ENCODE measurements at regions not wholly inside any gene's neighbourhood (a gene's known extent, or its start where the extent isn't known, plus 50 kb on each side); places are given as distances from the start of the nearest gene placed in this dataset.
A peak's percentile ranks its signal among the peaks of the same experiment; 100 is the strongest.

- H3F3A ChIP-seq (ENCODE audit: control insufficient read depth, insufficient read depth), result no peaks in the 10 kb centered on the region
- no peaks in the 10 kb centered on the region for H3K36me3 ChIP-seq (ENCODE audit: control insufficient read depth, low read length)
- H4K20me1 ChIP-seq (ENCODE audit: control insufficient read depth, insufficient read depth, low read depth, low read length), result no peaks in the 10 kb centered on the region
- H3K9me3 ChIP-seq (ENCODE audit: control insufficient read depth, insufficient read depth, low read length), result peaks cover 6% of the 10 kb centered on the region; the same call in 1 of the 2 replicates
- no peaks in the 10 kb centered on the region for H3K79me2 ChIP-seq (ENCODE audit: control insufficient read depth, low read length)
- H3K27me3 ChIP-seq (ENCODE audit: control insufficient read depth, low read length), result no peaks in the 10 kb centered on the region
- H3K4me1 ChIP-seq (ENCODE audit: control insufficient read depth, low read length), result no peaks in the 10 kb centered on the region
- no peak overlapping the region for H3K27ac ChIP-seq (ENCODE audit: low read depth, low read length)
- H3K4me2 ChIP-seq (ENCODE audit: low read length), result no peak overlapping the region
- no peaks in the 10 kb centered on the region for H3K9me2 ChIP-seq (replicated peaks; ENCODE audit: control insufficient read depth, low read length)
- no peak overlapping the region for H3K4me3 ChIP-seq (ENCODE audit: low read length)
- no peak for TF ChIP-seq CTCF (IDR thresholded peaks at IDR 0.05; ENCODE audit: low read depth, low read length, poor library complexity, severe bottlenecking)
- no peak for TF ChIP-seq EZH2phosphoT487 (IDR thresholded peaks at IDR 0.05; ENCODE audit: borderline replicate concordance, low read length)
Observed at GRCh38 chr7:156157409-156158012, 345.2 kb upstream of the SHH start.

GRCh38 chr7:156156734-156157408, 344.6 kb upstream of the SHH start:
- Histone ChIP-seq H3K9me2 (replicated peaks; ENCODE audit: control insufficient read depth, low read length) (no peaks in the 10 kb centered on the region), H3F3A (ENCODE audit: control insufficient read depth, insufficient read depth) (no peaks in the 10 kb centered on the region), H3K4me1 (ENCODE audit: control insufficient read depth, low read length) (no peaks in the 10 kb centered on the region), H4K20me1 (ENCODE audit: control insufficient read depth, insufficient read depth, low read depth, low read length) (no peaks in the 10 kb centered on the region), H3K4me2 (ENCODE audit: low read length) (no peak overlapping the region), H3K36me3 (ENCODE audit: control insufficient read depth, low read length) (no peaks in the 10 kb centered on the region), H3K79me2 (ENCODE audit: control insufficient read depth, low read length) (no peaks in the 10 kb centered on the region), H3K9me3 (ENCODE audit: control insufficient read depth, insufficient read depth, low read length) (peaks cover 6% of the 10 kb centered on the region; the same call in 1 of the 2 replicates), H3K27ac (ENCODE audit: low read depth, low read length) (no peak overlapping the region), H3K27me3 (ENCODE audit: control insufficient read depth, low read length) (no peaks in the 10 kb centered on the region), H3K4me3 (ENCODE audit: low read length) (no peak overlapping the region)
- TF ChIP-seq EZH2phosphoT487 (IDR thresholded peaks at IDR 0.05; ENCODE audit: borderline replicate concordance, low read length), result no peak
- TF ChIP-seq CTCF (IDR thresholded peaks at IDR 0.05; ENCODE audit: low read depth, low read length, poor library complexity, severe bottlenecking), result peak; percentile 41

- H3K4me3 ChIP-seq (ENCODE audit: low read length), result no peak overlapping the region
- no peak overlapping the region for H3K4me2 ChIP-seq (ENCODE audit: low read length)
- H3K27ac ChIP-seq (ENCODE audit: low read depth, low read length), result no peak overlapping the region
- H3K9me3 ChIP-seq (ENCODE audit: control insufficient read depth, insufficient read depth, low read length), result peaks cover 6% of the 10 kb centered on the region; the same call in 1 of the 2 replicates
- H3F3A ChIP-seq (ENCODE audit: control insufficient read depth, insufficient read depth), result no peaks in the 10 kb centered on the region
- H3K79me2 ChIP-seq (ENCODE audit: control insufficient read depth, low read length), result no peaks in the 10 kb centered on the region
- TF ChIP-seq EZH2phosphoT487 (IDR thresholded peaks at IDR 0.05; ENCODE audit: borderline replicate concordance, low read length) (no peak), CTCF (IDR thresholded peaks at IDR 0.05; ENCODE audit: low read depth, low read length, poor library complexity, severe bottlenecking) (no peak)
- no peaks in the 10 kb centered on the region for H3K27me3 ChIP-seq (ENCODE audit: control insufficient read depth, low read length)
- no peaks in the 10 kb centered on the region for H3K36me3 ChIP-seq (ENCODE audit: control insufficient read depth, low read length)
- H3K4me1 ChIP-seq (ENCODE audit: control insufficient read depth, low read length), result no peaks in the 10 kb centered on the region
- no peaks in the 10 kb centered on the region for H4K20me1 ChIP-seq (ENCODE audit: control insufficient read depth, insufficient read depth, low read depth, low read length)
- no peaks in the 10 kb centered on the region for H3K9me2 ChIP-seq (replicated peaks; ENCODE audit: control insufficient read depth, low read length)
Observed at GRCh38 chr7:156155988-156156733, 343.9 kb upstream of the SHH start.

Data from DOHH2 (cell line).